GM18858 (cell line): ENCODE measurements at regions not wholly inside any gene's neighbourhood (a gene's known extent, or its start where the extent isn't known, plus 50 kb on each side); places are given as distances from the start of the nearest gene placed in this dataset.

ENCODE experiments used
- ATAC-seq: cut with Tn5 transposase; IDR thresholded peaks from one replicate; pipeline ENCODE4 v1.9.1; 2021; ENCODE audit not compliant: unreplicated experiment

GRCh38 chr2:4673025-4673489 lies 969.7 kb downstream of the DCDC2C start:
- ATAC-seq: no peak

DNA sequence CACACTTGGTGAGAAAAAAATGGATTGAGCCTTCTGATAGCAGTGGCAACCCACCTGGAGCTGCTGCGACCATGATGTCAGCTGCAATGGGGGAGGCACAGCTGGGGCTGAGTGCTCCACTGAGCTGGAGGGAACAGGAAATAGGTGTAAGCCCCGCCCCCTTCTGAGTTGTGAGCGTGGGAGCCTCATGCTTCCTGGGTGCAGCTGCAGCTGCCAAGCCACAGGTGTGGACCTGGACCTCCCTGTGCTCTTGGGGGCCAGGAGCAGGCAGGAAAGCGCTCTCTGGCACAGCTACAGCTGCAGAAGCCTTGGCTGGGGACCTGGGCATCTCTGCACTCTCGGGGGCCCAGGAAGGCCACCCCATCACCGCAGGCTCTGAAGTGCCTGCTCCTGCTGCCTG lies 970.6 kb downstream of the DCDC2C start:
- ATAC-seq: no peak

GRCh38 chr2:4675295-4675694 lies 971.9 kb downstream of the DCDC2C start:
- no peak for ATAC-seq

- no peak for ATAC-seq
These were observed 975.6 kb downstream of the DCDC2C start for GRCh38 chr2:4678927-4679326.

DNA sequence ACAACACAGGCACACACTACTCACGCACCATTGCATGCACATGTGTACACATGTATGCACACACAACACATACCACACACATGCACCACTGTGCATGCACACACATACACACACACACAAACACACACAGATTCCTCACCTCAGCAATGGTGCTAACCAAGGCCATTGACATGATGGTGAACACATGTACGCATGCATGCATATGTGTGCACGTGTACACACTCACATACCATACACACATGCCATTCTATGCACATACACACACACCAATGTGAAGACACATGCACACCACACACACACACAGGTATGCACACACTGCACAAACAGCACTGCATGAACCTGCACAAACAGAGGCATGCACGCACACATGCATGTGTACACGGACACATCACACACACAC lies 976.0 kb downstream of the DCDC2C start:
- ATAC-seq: no peak

DNA sequence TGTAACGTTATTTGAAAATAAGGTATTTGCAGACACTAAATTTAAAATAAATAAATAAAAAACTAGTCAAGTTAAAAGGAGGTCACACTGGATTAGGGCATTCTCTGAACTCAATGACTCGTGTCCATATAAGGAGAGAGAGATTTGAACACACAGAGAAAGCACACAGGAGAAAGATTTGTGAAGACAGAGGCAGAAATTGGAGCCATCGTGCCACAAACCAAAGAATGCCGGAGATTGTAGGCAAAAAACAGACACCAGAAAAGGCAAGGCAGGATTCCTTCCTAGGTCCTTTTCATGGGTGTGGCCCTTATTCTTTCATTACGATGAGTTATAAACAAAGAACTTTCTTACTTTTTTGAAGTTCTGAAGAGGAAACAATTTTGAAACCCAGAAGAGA lies 981.5 kb downstream of the DCDC2C start:
- no peak for ATAC-seq

DNA sequence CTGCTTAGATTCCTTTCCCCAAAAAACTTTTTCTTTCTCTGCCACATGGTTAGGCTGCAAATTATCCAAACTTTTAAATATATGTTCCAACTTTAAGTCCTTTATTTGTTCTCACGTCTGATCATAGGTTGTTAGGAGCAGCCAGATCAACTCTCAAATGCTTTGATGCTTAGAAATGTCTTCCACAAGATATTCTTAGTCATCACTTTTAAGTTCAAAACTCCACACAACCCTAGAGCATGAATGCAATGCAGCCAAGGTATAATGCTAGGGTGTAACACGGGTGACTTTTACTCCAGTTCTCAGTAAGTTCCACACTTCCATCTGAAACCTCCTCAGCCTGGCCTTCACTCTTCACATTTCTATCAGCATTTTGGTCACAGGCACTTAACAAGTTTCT lies 987.5 kb downstream of the DCDC2C start:
- no peak for ATAC-seq

DNA sequence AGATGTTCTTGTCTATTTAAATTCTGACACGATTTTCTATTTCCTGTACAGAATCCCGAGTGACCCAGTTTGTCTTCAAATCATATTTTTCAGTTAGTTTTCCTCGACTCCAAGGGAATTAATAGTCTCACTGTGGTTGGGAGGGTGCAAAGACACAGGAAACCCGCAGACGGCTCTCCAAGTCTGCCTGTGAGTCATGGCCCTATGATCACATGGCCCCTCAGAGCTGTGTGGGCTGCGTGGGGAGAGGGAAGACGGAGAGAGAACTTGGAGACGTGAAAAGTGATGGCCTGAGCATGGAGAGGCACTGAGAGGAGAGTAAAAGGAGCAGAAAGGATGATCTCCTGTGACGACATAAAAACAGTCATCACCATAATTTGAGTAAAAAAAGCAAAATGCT lies 989.9 kb downstream of the DCDC2C start:
- ATAC-seq: no peak

DNA sequence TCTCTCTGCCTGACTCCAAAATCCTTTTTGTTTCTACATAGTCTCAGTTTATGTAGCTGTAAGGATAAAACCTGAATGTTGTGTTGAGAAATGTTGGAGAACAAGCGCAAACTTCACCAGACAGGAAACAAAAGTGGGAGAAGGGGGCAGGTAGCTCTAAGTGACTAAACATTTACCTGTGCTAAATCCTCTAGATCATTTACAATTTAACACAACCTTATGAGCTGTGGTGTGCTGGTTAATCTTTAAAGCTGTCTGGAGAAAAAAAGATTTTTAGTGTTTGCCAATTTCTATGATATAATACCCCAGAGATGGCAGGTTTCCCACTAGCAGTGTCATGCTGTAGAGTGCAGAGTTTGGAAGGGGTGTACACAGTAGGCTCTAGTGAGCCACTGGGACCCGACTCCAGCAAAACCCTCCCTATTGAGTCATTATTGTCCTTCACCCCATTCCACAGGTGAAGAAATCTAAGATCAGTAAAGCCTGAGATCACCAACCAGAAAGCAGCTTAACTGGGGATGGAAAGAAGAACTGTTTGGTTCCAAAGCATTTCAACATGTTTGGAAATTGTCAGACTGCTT lies 992.0 kb downstream of the DCDC2C start:
- no peak for ATAC-seq

DNA sequence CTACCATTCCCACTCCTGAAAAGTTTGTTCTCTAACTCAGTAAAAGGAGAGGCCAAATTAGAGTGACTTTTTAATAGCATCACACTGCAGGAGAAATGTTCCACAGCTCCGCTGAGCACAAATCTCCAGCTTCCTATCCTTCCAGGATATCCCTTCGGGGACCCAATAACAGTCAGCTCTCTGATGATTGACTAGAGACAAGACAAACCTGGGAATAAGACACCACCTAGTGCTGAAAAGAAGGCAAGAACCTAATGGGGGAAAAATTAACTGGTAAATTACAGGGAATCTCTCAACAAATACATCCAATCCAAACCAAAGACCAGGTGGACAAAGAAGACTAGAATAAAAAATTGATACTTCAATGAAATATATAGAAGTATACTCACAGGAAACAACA lies 977.1 kb upstream of the SOX11 start:
- no peak for ATAC-seq

DNA sequence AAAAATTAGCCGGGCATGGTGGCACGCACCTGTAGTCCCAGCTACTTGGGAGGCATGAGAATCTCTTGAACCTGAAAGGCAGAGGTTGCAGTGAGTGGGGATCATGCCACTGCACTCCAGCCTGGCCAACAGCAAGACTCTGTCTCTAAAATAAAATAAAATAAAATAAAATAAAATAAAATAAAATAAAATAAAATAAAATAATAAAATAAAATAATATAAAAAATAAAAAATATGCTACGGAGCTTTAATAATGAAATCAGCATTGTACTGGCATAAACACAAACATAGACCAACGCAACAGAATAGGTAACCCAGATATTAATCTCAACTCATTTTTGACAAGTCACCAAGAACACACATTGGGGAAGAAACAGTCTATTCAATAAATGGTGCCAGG lies 973.4 kb upstream of the SOX11 start:
- no peak for ATAC-seq

- no peak for ATAC-seq
These were observed 966.6 kb upstream of the SOX11 start for GRCh38 chr2:4725618-4726017.

DNA sequence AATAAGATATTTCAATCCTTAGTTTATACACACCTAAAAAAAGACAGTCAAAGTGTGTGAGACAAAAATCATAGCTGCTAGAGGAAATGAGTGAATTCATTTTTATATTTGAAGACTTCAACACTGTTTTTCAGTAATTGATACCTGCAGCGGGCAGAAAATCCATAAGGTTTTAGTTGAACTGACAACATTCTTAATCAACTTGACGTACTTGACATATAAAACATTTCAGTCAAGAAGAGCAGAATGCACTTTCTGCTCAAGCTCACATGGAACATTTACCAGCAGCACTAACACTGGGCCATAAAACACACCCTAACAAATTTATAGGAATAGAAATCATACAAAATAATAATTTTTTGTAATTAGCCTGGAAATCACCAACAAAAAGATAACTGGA lies 959.6 kb upstream of the SOX11 start:
- no peak for ATAC-seq

DNA sequence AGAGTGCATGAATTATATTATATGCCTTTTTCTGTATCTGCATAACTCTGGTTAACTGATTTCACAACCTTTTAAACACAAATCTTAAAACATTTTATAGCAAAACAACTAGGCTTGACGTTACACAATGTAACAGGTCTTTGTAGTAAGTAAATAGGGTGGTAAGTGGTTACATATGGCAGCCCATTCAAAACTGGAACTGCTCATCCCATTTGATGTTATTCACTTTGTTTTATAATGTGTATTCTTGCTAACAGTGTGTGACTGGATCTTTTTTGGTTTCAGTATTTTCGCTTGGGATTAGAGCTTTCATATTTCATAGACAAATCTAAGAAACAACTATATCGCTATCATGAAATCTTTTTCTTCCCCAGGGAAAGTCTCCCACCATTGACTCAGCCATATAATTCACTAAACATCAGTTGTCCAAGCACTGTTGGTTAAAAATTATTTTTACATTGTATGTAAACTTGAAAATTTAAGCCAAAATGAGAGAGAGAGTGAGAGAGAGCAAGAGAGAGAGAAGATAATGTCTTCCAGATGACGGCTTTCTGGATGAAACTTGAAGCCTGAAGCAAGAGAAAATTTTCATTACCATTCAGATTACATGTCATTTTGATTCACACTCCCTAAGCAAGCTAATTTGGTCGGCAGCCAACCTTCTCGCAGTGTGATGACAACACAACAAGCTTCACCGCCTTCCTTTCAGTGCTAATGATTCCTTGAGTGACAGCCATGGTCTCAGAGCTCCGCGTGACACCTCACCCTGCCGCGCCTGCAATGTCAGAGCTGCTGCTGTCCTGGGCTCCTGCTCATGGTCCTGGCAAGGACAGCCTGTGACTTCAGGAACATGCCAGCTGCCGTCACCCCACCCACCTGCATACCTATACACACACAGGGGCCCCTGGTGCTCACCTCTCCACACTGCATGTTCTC lies 946.9 kb upstream of the SOX11 start:
- ATAC-seq: no peak

- no peak for ATAC-seq
These were observed 938.5 kb upstream of the SOX11 start for GRCh38 chr2:4753721-4754120.

GRCh38 chr2:4762951-4763376 lies 929.2 kb upstream of the SOX11 start:
- ATAC-seq: no peak

DNA sequence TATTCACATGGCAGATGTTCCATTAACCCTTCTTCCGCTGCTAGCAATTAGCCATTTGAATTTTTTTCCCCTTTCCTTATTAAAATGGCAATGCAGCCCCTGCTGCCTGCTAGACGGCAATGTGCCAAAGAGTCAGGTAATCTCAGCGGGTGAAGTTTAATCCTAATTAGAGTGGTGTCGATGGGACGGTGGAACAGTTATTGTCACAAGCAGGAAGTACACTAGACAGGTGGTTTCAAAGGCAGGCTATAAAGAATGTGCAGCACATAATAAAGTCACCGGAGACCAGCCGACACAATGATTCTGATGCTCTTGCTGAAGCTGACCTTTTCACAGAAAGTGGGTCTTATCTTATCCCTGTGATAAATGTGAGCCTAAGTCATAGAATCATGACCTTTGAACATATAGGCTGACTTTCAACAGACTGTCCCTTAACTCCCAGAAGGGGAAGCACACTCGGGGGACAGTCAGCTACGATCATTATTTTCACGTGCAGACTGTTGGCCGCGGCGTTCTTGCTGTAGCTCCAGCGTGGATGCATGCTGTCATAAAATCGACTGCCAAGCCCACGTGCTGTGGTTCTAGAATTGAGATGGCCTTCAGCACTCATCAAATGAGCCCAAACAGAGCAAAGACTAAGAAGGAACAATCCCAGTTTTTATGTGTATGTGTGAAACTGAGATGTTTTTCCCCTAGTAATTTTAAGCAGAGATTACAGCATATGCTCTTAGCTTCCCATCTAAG lies 926.2 kb upstream of the SOX11 start:
- no peak for ATAC-seq

DNA sequence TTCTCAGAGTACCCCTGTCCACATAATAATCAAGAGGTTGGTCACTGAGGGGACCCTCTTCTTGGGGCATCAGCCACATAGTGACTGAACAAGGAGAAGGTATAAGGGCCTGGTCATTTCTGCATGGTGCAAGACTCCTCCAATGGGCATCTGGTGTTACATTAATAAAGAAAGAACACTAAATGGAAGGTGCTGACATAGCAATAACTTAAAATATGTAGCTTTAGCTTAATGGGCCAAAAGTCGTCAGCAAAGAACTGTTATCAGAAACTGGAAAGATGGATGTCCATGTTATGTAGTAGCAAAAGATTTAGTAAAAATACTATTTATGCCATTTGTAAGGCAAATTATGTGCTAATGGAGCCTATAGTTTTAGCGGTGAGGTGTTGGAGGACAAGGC lies 916.5 kb upstream of the SOX11 start:
- ATAC-seq: no peak

GRCh38 chr2:4780679-4781078 lies 911.5 kb upstream of the SOX11 start:
- no peak for ATAC-seq

- ATAC-seq: no peak
These were observed 909.5 kb upstream of the SOX11 start for GRCh38 chr2:4782647-4783046.

GRCh38 chr2:4791488-4791887 lies 900.7 kb upstream of the SOX11 start:
- no peak for ATAC-seq

GRCh38 chr2:4792126-4792525 lies 900.1 kb upstream of the SOX11 start:
- no peak for ATAC-seq
